GM19043 (cell line): ENCODE measurements at regions not wholly inside any gene's neighbourhood (a gene's known extent, or its start where the extent isn't known, plus 50 kb on each side); places are given as distances from the start of the nearest gene placed in this dataset.

ENCODE experiments used
- ATAC-seq: cut with Tn5 transposase; IDR thresholded peaks from one replicate; pipeline ENCODE4 v1.9.1; 2021; ENCODE audit warnings: low read depth; ENCODE audit not compliant: unreplicated experiment

DNA sequence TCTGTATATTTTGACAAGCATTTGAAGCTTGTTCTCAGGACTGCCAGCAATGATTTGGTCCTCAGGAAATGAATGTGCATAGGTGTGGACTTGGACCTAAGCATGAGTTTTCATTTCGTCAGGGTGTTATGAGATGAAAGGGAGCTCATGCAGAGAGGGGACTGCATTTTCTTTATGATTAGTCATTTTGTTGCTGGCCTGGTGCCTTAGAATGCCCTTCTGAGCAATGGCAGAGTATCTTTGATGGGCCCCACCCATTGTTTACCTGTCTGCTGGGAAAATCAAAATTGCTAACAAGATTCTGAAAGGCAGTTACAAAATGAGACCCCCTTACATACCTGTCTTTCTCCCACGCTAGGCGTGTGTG is 51.5 kb upstream of the MTHFD1L start:
- ATAC-seq = peak; percentile 45
